ENCODE measurements at regions not wholly inside any gene's neighbourhood (a gene's known extent, or its start where the extent isn't known, plus 50 kb on each side); places are given as distances from the start of the nearest gene placed in this dataset.

DNA sequence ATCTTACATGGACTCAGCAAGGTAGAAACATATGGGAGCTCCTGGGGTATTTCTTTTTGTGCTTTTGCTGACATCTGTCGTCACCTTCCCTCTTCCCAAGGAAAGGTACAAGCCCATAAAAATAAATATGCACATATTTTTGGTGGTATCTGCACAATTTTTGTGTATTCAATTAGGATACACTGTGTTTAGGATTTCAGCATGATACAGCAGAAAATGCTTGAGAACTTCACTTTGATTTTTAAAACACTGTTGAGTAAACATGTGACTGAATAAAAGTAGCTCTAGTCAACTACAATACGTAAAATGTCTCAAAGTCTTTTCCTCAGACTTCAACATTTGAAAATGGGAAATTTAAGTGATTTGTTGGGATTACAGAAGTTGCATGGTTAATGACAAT lies 99.4 kb upstream of the SPANXC start:
- TF ChIP-seq, protein P1, sequence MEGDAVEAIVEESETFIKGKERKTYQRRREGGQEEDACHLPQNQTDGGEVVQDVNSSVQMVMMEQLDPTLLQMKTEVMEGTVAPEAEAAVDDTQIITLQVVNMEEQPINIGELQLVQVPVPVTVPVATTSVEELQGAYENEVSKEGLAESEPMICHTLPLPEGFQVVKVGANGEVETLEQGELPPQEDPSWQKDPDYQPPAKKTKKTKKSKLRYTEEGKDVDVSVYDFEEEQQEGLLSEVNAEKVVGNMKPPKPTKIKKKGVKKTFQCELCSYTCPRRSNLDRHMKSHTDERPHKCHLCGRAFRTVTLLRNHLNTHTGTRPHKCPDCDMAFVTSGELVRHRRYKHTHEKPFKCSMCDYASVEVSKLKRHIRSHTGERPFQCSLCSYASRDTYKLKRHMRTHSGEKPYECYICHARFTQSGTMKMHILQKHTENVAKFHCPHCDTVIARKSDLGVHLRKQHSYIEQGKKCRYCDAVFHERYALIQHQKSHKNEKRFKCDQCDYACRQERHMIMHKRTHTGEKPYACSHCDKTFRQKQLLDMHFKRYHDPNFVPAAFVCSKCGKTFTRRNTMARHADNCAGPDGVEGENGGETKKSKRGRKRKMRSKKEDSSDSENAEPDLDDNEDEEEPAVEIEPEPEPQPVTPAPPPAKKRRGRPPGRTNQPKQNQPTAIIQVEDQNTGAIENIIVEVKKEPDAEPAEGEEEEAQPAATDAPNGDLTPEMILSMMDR (optimal IDR thresholded peaks at IDR 0.05 in 1 of 3, IDR thresholded peaks at IDR 0.05 in 1 of 3, conservative IDR thresholded peaks at IDR 0.05 in 1 of 3; ENCODE audit: extremely low read depth in 1 of 3, insufficient read depth in 2 of 3, low read length in 3 of 3): no peak
- no peak for TF ChIP-seq EZH2 (IDR thresholded peaks at IDR 0.05; ENCODE audit: low read length)
